ENCODE measurements at regions not wholly inside any gene's neighbourhood (a gene's known extent, or its start where the extent isn't known, plus 50 kb on each side); places are given as distances from the start of the nearest gene placed in this dataset.
"Not testable (repeated sequence)": the region's sequence is repeated elsewhere in the genome, so short reads cannot be mapped to it uniquely, and the experiment has no call there.

GRCh38 chr2:38145236-38145635 is 69.3 kb upstream of the CYP1B1 start:
- DNase-seq (ENCODE audit: low read depth) = no peak
- no peak for TF ChIP-seq CTCF (IDR thresholded peaks at IDR 0.05; ENCODE audit: control insufficient read depth, insufficient read depth, low read depth, low read length, missing control alignments)
- no peak overlapping the region for H3K4me3 ChIP-seq (ENCODE audit: control insufficient read depth, low read depth, low read length)

GRCh38 chr2:38142627-38143026 is 66.7 kb upstream of the CYP1B1 start:
- TF ChIP-seq CTCF (IDR thresholded peaks at IDR 0.05; ENCODE audit: control insufficient read depth, insufficient read depth, low read depth, low read length, missing control alignments) = no peak
- DNase-seq (ENCODE audit: low read depth) = no peak
- H3K4me3 ChIP-seq (ENCODE audit: control insufficient read depth, low read depth, low read length) = no peak overlapping the region

GRCh38 chr2:38141501-38141900 is 65.5 kb upstream of the CYP1B1 start:
- no peak overlapping the region for H3K4me3 ChIP-seq (ENCODE audit: control insufficient read depth, low read depth, low read length)
- TF ChIP-seq CTCF (IDR thresholded peaks at IDR 0.05; ENCODE audit: control insufficient read depth, insufficient read depth, low read depth, low read length, missing control alignments) = no peak
- no peak for DNase-seq (ENCODE audit: low read depth)

GRCh38 chr2:38138996-38139395 is 63.0 kb upstream of the CYP1B1 start:
- no peak for TF ChIP-seq CTCF (IDR thresholded peaks at IDR 0.05; ENCODE audit: control insufficient read depth, insufficient read depth, low read depth, low read length, missing control alignments)
- H3K4me3 ChIP-seq (ENCODE audit: control insufficient read depth, low read depth, low read length) = no peak overlapping the region
- DNase-seq (ENCODE audit: low read depth) = no peak

GRCh38 chr2:38138419-38138818 is 62.5 kb upstream of the CYP1B1 start:
- DNase-seq (ENCODE audit: low read depth) = no peak
- no peak for TF ChIP-seq CTCF (IDR thresholded peaks at IDR 0.05; ENCODE audit: control insufficient read depth, insufficient read depth, low read depth, low read length, missing control alignments)
- no peak overlapping the region for H3K4me3 ChIP-seq (ENCODE audit: control insufficient read depth, low read depth, low read length)

- DNase-seq (ENCODE audit: low read depth); H3K4me3 ChIP-seq (ENCODE audit: control insufficient read depth, low read depth, low read length): not testable (repeated sequence)
Observed at GRCh38 chr2:38137958-38138357, 62.0 kb upstream of the CYP1B1 start.

- no peak for DNase-seq (ENCODE audit: low read depth)
- no peak for TF ChIP-seq CTCF (IDR thresholded peaks at IDR 0.05; ENCODE audit: control insufficient read depth, insufficient read depth, low read depth, low read length, missing control alignments)
- no peak overlapping the region for H3K4me3 ChIP-seq (ENCODE audit: control insufficient read depth, low read depth, low read length)
Observed at GRCh38 chr2:38131676-38132075, 55.7 kb upstream of the CYP1B1 start.
